K562 (cell line): ENCODE measurements at regions not wholly inside any gene's neighbourhood (a gene's known extent, or its start where the extent isn't known, plus 50 kb on each side); places are given as distances from the start of the nearest gene placed in this dataset.

Experiments used
- ATAC-seq: fragments of 200-7000 bp; cut with Tn5 transposase; 3 replicates; pipeline ENCODE4 v1.9.1; 2020; ENCODE audit warnings: moderate library complexity
- BruUV-seq: library from RNA; stranded (reverse); fragments of 400-500 nt; replicated peaks from 2 replicates; lab custom pipeline; 2021; lab: Mats Ljungman, UMichigan
- CTCF ChIA-PET: fragments of 300-600 bp; formaldehyde crosslinking; extraction: SDS; loops from one replicate; lab custom pipeline; 2021; ENCODE audit warnings: low intra/inter-chr PET ratio; lab: Yijun Ruan, JAX
- POLR2A ChIA-PET: fragments of 300-600, 350-650 bp; sonication (Branson Sonifier 250); formaldehyde crosslinking; extraction: SDS; loops from one replicate; lab custom pipeline; 2021; ENCODE audit warnings: antibody characterized with exemption, inconsistent platforms; lab: Yijun Ruan, JAX
- DNase-seq, 4 experiments: peaks; one replicate each; pipeline versions ENCODE4 v3.0.0 to v3.0.0-alpha.2; 2011 to 2018; ENCODE audit warnings: low spot score in 3 of 4, mixed read lengths in 3 of 4; ENCODE audit errors: extremely low read depth in 1 of 4
- FAIRE-seq: peaks from 2 replicates; lab custom pipeline; 2011; peaks lifted over from hg19 to GRCh38; lab: Jason Lieb, UNC
- H2AFZ ChIP-seq: 2 replicates; pipeline ENCODE4 v1.6.0; 2011; ENCODE audit warnings: low read depth, low read length, control low read depth, inconsistent platforms
- H3K27ac ChIP-seq: fragments of 200-600 bp; 3 replicates; pipeline ENCODE4 v1.8.0; 2011; ENCODE audit warnings: low read depth, mild to moderate bottlenecking, control low read depth, inconsistent platforms, low read length, moderate library complexity, mixed read lengths; ENCODE audit errors: extremely low read depth
- H3K27me3 ChIP-seq, 2 experiments: fragments of 300-600 bp in 1 of 2; 2 replicates in 1 of 2; 3 replicates in 1 of 2; pipeline versions ENCODE4 v1.6.0 to v1.8.0; 2011; ENCODE audit warnings: inconsistent platforms in 2 of 2, low read length in 2 of 2, mild to moderate bottlenecking in 1 of 2, mixed read lengths in 1 of 2, moderate library complexity in 1 of 2; ENCODE audit not compliant: control insufficient read depth in 2 of 2, insufficient read depth in 2 of 2
- H3K36me3 ChIP-seq: fragments of 300-600 bp; 3 replicates; pipeline ENCODE4 v1.8.0; 2011; ENCODE audit warnings: mild to moderate bottlenecking, low read length, inconsistent platforms; ENCODE audit not compliant: control insufficient read depth, insufficient read depth
- H3K4me1 ChIP-seq, 2 experiments: fragments of 200-600 bp in 1 of 2; replicated peaks in 1 of 2; 2 replicates in 1 of 2; 3 replicates in 1 of 2; pipeline versions ENCODE4 v1.5.1 to v1.8.0; 2011; ENCODE audit warnings: inconsistent platforms in 2 of 2, low read length in 2 of 2, mild to moderate bottlenecking in 1 of 2, mixed read lengths in 1 of 2, moderate library complexity in 1 of 2; ENCODE audit not compliant: control insufficient read depth in 2 of 2, insufficient read depth in 2 of 2
- H3K4me2 ChIP-seq: 2 replicates; pipeline ENCODE4 v1.6.1; 2011; ENCODE audit warnings: low read length, control low read depth, inconsistent platforms, mixed read lengths; ENCODE audit not compliant: insufficient read depth
- H3K4me3 ChIP-seq: fragments of 200-600 bp; sonication (generic), shearing (Covaris generic); 2 replicates; pipeline ENCODE4 v1.5.1; 2016; ENCODE audit warnings: control low read depth, inconsistent platforms
- H3K79me2 ChIP-seq: fragments of 200-600 bp; 3 replicates; pipeline ENCODE4 v1.8.0; 2011; ENCODE audit warnings: low read length, inconsistent platforms; ENCODE audit not compliant: control insufficient read depth, insufficient read depth
- H3K9ac ChIP-seq, 2 experiments: 2 replicates each; pipeline versions ENCODE4 v1.6.0 to v1.6.1; 2011; ENCODE audit warnings: low read depth in 2 of 2, low read length in 2 of 2, control low read depth in 1 of 2, inconsistent platforms in 1 of 2, mild to moderate bottlenecking in 1 of 2, mixed read lengths in 1 of 2; ENCODE audit not compliant: insufficient read depth in 1 of 2
- H3K9me1 ChIP-seq: one replicate; pipeline ENCODE4 v1.6.0; 2011; ENCODE audit warnings: inconsistent platforms, mild to moderate bottlenecking, low read length, moderate library complexity; ENCODE audit not compliant: control insufficient read depth, insufficient read depth
- H3K9me3 ChIP-seq: replicated peaks from 2 replicates; pipeline ENCODE4 v1.5.1; 2011; ENCODE audit warnings: low read depth, low read length, inconsistent platforms; ENCODE audit not compliant: control insufficient read depth, insufficient read depth
- H4K20me1 ChIP-seq: replicated peaks from 2 replicates; pipeline ENCODE4 v1.6.1; 2011; ENCODE audit warnings: low read length, inconsistent platforms, mixed read lengths; ENCODE audit not compliant: control insufficient read depth, insufficient read depth
- HDGF ChIP-seq: fragments of 450-650 bp; IDR thresholded peaks from 2 replicates; pipeline ENCODE4 v1.6.1; 2016
- HIVEP1 ChIP-seq: fragments of 250-450 bp; sonication (Bioruptor Pico); IDR thresholded peaks from 2 replicates; pipeline ENCODE4 v1.4.0; 2020; ENCODE audit warnings: mild to moderate bottlenecking
- POLR2AphosphoS5 ChIP-seq: IDR thresholded peaks from 2 replicates; pipeline ENCODE4 v1.6.1; 2011; ENCODE audit warnings: mild to moderate bottlenecking, low read depth, low read length, moderate library complexity; ENCODE audit not compliant: control insufficient read depth, insufficient read depth
- SMAD1 ChIP-seq: fragments of 150-350 bp; IDR thresholded peaks from 2 replicates; pipeline ENCODE4 v1.6.1; 2014; ENCODE audit warnings: low read length, low read depth; ENCODE audit not compliant: partially characterized antibody
- SMARCC2 ChIP-seq: fragments of 450-650 bp; IDR thresholded peaks from 2 replicates; pipeline ENCODE4 v1.6.1; 2017; ENCODE audit warnings: antibody characterized with exemption, moderate library complexity, mild to moderate bottlenecking, low read depth
- TCF15 ChIP-seq: fragments of 250-450 bp; sonication (Bioruptor Pico); IDR thresholded peaks from 2 replicates; pipeline ENCODE4 v1.8.0; 2022; ENCODE audit warnings: moderate library complexity, mild to moderate bottlenecking, inconsistent platforms
- ZNF146 ChIP-seq: IDR thresholded peaks from one replicate; pipeline ENCODE4 v1.6.1; 2018; ENCODE audit warnings: missing compliant biosample characterization; ENCODE audit not compliant: unreplicated experiment
- ZNF175 ChIP-seq: fragments of 200-800 bp; sonication (Bioruptor generic); IDR thresholded peaks from 2 replicates; pipeline ENCODE4 v1.6.1; 2016; ENCODE audit warnings: low read depth, mild to moderate bottlenecking, missing genetic modification characterization, missing compliant biosample characterization
- ZNF263 ChIP-seq: sonication (generic); formaldehyde crosslinking; IDR thresholded peaks from 2 replicates; pipeline ENCODE4 v1.8.0; 2022; ENCODE audit warnings: mild to moderate bottlenecking, missing genetic modification reagents, borderline replicate concordance
- ZNF316 ChIP-seq: fragments of 450-650 bp; IDR thresholded peaks from 2 replicates; pipeline ENCODE4 v1.6.1; 2016
- ZNF445 ChIP-seq: fragments of 250-450 bp; sonication (Bioruptor Pico); IDR thresholded peaks from 2 replicates; pipeline ENCODE4 v1.4.0; 2020; ENCODE audit warnings: low read depth, mild to moderate bottlenecking, moderate library complexity
- ZNF707 ChIP-seq: fragments of 250-450 bp; sonication (Bioruptor Pico); conservative IDR thresholded peaks from 2 replicates; pipeline ENCODE4 v1.8.0; 2022; ENCODE audit warnings: inconsistent platforms, mild to moderate bottlenecking, moderate library complexity
- ZNF766 ChIP-seq: fragments of 200-800 bp; sonication (Bioruptor generic); conservative IDR thresholded peaks from 2 replicates; pipeline ENCODE4 v1.6.1; 2016; ENCODE audit warnings: missing genetic modification characterization, missing compliant biosample characterization
- WGBS: fragments of 100-300 bp; shearing (Covaris generic); methylation state at CpG from one replicate; pipeline ENCODE4 v1.1.6; 2016; ENCODE audit warnings: low coverage, mixed read lengths; ENCODE audit not compliant: insufficient coverage; ENCODE audit errors: missing lambda C conversion rate; 5-methylcytosine and 5-hydroxymethylcytosine counted together
- in situ Hi-C: fragments of 300-500 bp; cut with MboI; formaldehyde crosslinking; loops from 4 replicates; pipeline ENCODE4 v1.15.0; 2018; ENCODE audit warnings: inconsistent platforms, mixed read lengths
- intact Hi-C: fragments of 100-400 bp; cut with micrococcal nuclease; formaldehyde crosslinking; loops from 2 replicates; pipeline ENCODE4 v1.14.2; 2022
- TF ChIP-seq, protein P1 (sequence below): sonication (generic); formaldehyde crosslinking; IDR thresholded peaks from 2 replicates; pipeline ENCODE4 v1.8.0; 2022; ENCODE audit warnings: mild to moderate bottlenecking, missing genetic modification reagents
- TF ChIP-seq, protein P2 (sequence below): sonication (generic); formaldehyde crosslinking; IDR thresholded peaks from 2 replicates; pipeline ENCODE4 v1.8.0; 2022; ENCODE audit warnings: mild to moderate bottlenecking, low read depth, missing genetic modification reagents
- TF ChIP-seq, protein P3 (sequence below): fragments of 450-650 bp; formaldehyde crosslinking; IDR thresholded peaks from 2 replicates; pipeline ENCODE4 v1.4.0; 2020; ENCODE audit warnings: mild to moderate bottlenecking
- TF ChIP-seq, protein P4 (sequence below): fragments of 450-650 bp; formaldehyde crosslinking; IDR thresholded peaks from 2 replicates; pipeline ENCODE4 v1.4.0; 2022; ENCODE audit warnings: mild to moderate bottlenecking, moderate library complexity

DNA sequence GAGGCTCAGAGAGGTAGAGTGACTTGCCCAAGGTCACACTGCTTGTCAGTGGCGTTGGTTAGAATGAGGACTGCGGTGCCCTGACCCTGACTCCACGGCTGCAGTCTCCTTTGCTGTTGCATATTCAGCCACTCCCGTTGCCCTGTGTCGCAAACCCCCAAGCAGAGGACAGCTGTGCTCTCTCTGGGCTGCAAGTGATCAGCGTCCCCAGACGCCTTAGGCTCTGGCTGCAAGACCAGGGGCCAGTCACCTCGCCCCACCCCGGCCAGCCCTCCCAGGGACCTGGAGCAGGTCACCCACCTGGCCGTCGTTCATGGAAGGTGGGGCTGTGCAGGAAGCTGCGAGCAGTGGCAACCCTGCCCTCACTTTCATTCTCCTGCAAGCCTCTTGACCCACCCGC lies 51.7 kb upstream of the NANOS1 start (continued):
- TF ChIP-seq, protein P1, sequence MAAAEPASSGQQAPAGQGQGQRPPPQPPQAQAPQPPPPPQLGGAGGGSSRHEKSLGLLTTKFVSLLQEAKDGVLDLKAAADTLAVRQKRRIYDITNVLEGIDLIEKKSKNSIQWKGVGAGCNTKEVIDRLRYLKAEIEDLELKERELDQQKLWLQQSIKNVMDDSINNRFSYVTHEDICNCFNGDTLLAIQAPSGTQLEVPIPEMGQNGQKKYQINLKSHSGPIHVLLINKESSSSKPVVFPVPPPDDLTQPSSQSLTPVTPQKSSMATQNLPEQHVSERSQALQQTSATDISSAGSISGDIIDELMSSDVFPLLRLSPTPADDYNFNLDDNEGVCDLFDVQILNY (CRISPR knock-in tag) = no peak
- no peak for TF ChIP-seq ZNF146 (CRISPR knock-in tag)
- no peak for TF ChIP-seq POLR2AphosphoS5
- no peak for TF ChIP-seq SMARCC2
- TF ChIP-seq, all 486 proteins: peak for 0

GRCh38 chr10:118978316-118978997 lies 51.1 kb upstream of the NANOS1 start:
- no peaks in the 10 kb centered on the region for H3K9me3 ChIP-seq
- H3K9ac ChIP-seq = no peak overlapping the region
- no peak for ATAC-seq
- no peak overlapping the region for H3K27ac ChIP-seq
- FAIRE-seq = no peak
- H3K27me3 ChIP-seq = peaks cover 0 to 39% of the 10 kb centered on the region in 2 experiments; a peak in 2 of 5 replicates
- POLR2A ChIA-PET = interaction anchor here (0.6 to 1.0 kb wide), 2 partner anchors 13 to 47 kb away, joined by 3 read pairs; no protein-coding TSS in a partner anchor
- BruUV-seq = no TSS peak
- H3K9me1 ChIP-seq = no peaks in the 10 kb centered on the region
- H3K4me2 ChIP-seq = no peak overlapping the region
- DNase-seq = no peak
- no peaks in the 10 kb centered on the region for H4K20me1 ChIP-seq
- no peak overlapping the region for H3K4me3 ChIP-seq
- CTCF ChIA-PET = no interaction called here
- 2% methylated on average over 11 of the region's 14 CpGs for WGBS
- intact Hi-C loops = no loop called here
- H2AFZ ChIP-seq = no peak overlapping the region
- H3K36me3 ChIP-seq = no peaks in the 10 kb centered on the region
- H3K79me2 ChIP-seq = no peaks in the 10 kb centered on the region
- in situ Hi-C loops = no loop called here
- no peaks in the 10 kb centered on the region for H3K4me1 ChIP-seq
- TF ChIP-seq TCF15 (CRISPR knock-in tag) (no peak), ZNF707 (no peak), ZNF766 (CRISPR knock-in tag) (no peak), HDGF (no peak), ZNF263 (no peak), HIVEP1 (CRISPR knock-in tag) (no peak), ZNF445 (CRISPR knock-in tag) (no peak), ZNF175 (CRISPR knock-in tag) (no peak), SMAD1 (no peak), ZNF316 (no peak)
- TF ChIP-seq, protein P2, sequence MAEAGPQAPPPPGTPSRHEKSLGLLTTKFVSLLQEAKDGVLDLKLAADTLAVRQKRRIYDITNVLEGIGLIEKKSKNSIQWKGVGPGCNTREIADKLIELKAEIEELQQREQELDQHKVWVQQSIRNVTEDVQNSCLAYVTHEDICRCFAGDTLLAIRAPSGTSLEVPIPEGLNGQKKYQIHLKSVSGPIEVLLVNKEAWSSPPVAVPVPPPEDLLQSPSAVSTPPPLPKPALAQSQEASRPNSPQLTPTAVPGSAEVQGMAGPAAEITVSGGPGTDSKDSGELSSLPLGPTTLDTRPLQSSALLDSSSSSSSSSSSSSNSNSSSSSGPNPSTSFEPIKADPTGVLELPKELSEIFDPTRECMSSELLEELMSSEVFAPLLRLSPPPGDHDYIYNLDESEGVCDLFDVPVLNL = no peak
- TF ChIP-seq, protein P3, sequence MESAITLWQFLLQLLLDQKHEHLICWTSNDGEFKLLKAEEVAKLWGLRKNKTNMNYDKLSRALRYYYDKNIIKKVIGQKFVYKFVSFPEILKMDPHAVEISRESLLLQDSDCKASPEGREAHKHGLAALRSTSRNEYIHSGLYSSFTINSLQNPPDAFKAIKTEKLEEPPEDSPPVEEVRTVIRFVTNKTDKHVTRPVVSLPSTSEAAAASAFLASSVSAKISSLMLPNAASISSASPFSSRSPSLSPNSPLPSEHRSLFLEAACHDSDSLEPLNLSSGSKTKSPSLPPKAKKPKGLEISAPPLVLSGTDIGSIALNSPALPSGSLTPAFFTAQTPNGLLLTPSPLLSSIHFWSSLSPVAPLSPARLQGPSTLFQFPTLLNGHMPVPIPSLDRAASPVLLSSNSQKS (CRISPR knock-in tag) = no peak
- TF ChIP-seq, protein P4, sequence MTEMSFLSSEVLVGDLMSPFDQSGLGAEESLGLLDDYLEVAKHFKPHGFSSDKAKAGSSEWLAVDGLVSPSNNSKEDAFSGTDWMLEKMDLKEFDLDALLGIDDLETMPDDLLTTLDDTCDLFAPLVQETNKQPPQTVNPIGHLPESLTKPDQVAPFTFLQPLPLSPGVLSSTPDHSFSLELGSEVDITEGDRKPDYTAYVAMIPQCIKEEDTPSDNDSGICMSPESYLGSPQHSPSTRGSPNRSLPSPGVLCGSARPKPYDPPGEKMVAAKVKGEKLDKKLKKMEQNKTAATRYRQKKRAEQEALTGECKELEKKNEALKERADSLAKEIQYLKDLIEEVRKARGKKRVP (CRISPR knock-in tag) = no peak
